Spleen (tissue), 11 donors: ENCODE measurements at regions not wholly inside any gene's neighbourhood (a gene's known extent, or its start where the extent isn't known, plus 50 kb on each side); places are given as distances from the start of the nearest gene placed in this dataset.

ENCODE experiments used
- DNase-seq: peaks from one replicate; pipeline ENCODE4 v3.0.0-alpha.2; 2020
- H3K27ac ChIP-seq, 8 donors: fragments of 200-600 bp; sonication (generic) in 7 of 8; 1 replicate in 4 of 8; 2 replicates in 4 of 8; pipeline versions ENCODE4 v1.5.0 to v1.8.0; 2016 to 2021; ENCODE audit warnings: inconsistent platforms in 4 of 8, mild to moderate bottlenecking in 4 of 8, moderate library complexity in 1 of 8
- H3K27me3 ChIP-seq, 7 donors: fragments of 200-600 bp; sonication (generic) in 6 of 7; replicated peaks in 1 of 7; 1 replicate in 4 of 7; 2 replicates in 3 of 7; pipeline versions ENCODE4 v1.5.0 to v1.8.0; 2016 to 2021; ENCODE audit warnings: inconsistent platforms in 3 of 7, mild to moderate bottlenecking in 1 of 7
- H3K36me3 ChIP-seq, 6 donors: fragments of 200-600 bp; sonication (generic) in 5 of 6; 1 replicate in 4 of 6; 2 replicates in 2 of 6; pipeline versions ENCODE4 v1.5.0 to v1.8.0; 2016 to 2021; ENCODE audit warnings: inconsistent platforms in 2 of 6
- H3K4me1 ChIP-seq, 6 donors: fragments of 200-600 bp; sonication (generic) in 5 of 6; 1 replicate in 3 of 6; 2 replicates in 3 of 6; pipeline versions ENCODE4 v1.5.0 to v1.8.0; 2016 to 2021; ENCODE audit warnings: inconsistent platforms in 3 of 6
- H3K4me3 ChIP-seq, 8 donors: fragments of 200-600 bp; sonication (generic) in 7 of 8; 1 replicate in 4 of 8; 2 replicates in 4 of 8; pipeline versions ENCODE4 v1.5.0 to v1.8.0; 2016 to 2021; ENCODE audit warnings: inconsistent platforms in 4 of 8, mild to moderate bottlenecking in 4 of 8, moderate library complexity in 2 of 8
- H3K9me3 ChIP-seq, 8 donors: fragments of 200-600 bp; sonication (generic) in 7 of 8; 1 replicate in 4 of 8; 2 replicates in 4 of 8; pipeline versions ENCODE4 v1.5.0 to v1.8.0; 2016 to 2021; ENCODE audit warnings: inconsistent platforms in 4 of 8
- CTCF ChIP-seq, 11 experiments: fragments of 200-600 bp in 7 of 11; fragments of 450-650 bp in 4 of 11; sonication (generic) in 4 of 11; IDR thresholded peaks in 8 of 11; conservative IDR thresholded peaks in 3 of 11; 1 replicate in 7 of 11; 2 replicates in 4 of 11; pipeline versions ENCODE4 v1.4.0 to v1.8.0; 2016 to 2021; ENCODE audit warnings: antibody characterized with exemption in 11 of 11, inconsistent platforms in 4 of 11, mild to moderate bottlenecking in 1 of 11
- POLR2A ChIP-seq, 3 donors: fragments of 450-650 bp; IDR thresholded peaks; one replicate each; pipeline ENCODE4 v1.5.1; 2017; ENCODE audit warnings: antibody characterized with exemption in 3 of 3, mild to moderate bottlenecking in 1 of 3
- POLR2AphosphoS5 ChIP-seq, 3 donors: sonication (generic); formaldehyde crosslinking; IDR thresholded peaks; one replicate each; pipeline ENCODE4 v1.5.1; 2017; ENCODE audit warnings: antibody characterized with exemption in 3 of 3
- WGBS, 5 donors: extraction: QIAGEN DNeasy Blood & Tissue Kit in 3 of 5; methylation state at CpG; one replicate each; pipeline versions ENCODE4 v1.1.5 to v1.1.7; 2013 to 2018; 5-methylcytosine and 5-hydroxymethylcytosine counted together
- intact Hi-C: fragments of 100-400 bp; cut with DNase I; formaldehyde crosslinking; loops from one replicate; pipeline ENCODE4 v1.15.0; 2023; ENCODE audit warnings: low total_unique reads
- donor health status: healthy with polysubstance abuse.
- donor health status: DM: no; HTN: no; CAD: no; lungs with moderate emphysema.
- donor health status: DM: no; HTN: no; CAD: no.
- donor health status: Bipolar disorder and iron deficiency.
- donor health status: healthy.
- donor health status: DM: no; HTN: no; CAD: no.
- donor health status: DM: yes; HTN: yes; CAD: no.

- no peak for TF ChIP-seq CTCF (IDR thresholded peaks at IDR 0.05 in 8 of 11, conservative IDR thresholded peaks at IDR 0.05 in 3 of 11)
- no peak for TF ChIP-seq POLR2A (IDR thresholded peaks at IDR 0.05)
- no peak for TF ChIP-seq POLR2AphosphoS5 (IDR thresholded peaks at IDR 0.05)
- Histone ChIP-seq H3K4me1 (peaks cover 8 to 18% (median 12%) of the 10 kb centered on the region in 6 donors), H3K27ac (no peak overlapping the region), H3K36me3 (no peaks in the 10 kb centered on the region), H3K9me3 (no peaks in the 10 kb centered on the region), H3K27me3 (peaks cover 0 to 90% (median 44%) of the 10 kb centered on the region in 7 donors), H3K4me3 (no peak overlapping the region)
- 74 to 87% (median 83%) methylated on average over 6 to 9 of the region's 9 CpGs for WGBS, 5 donors
- intact Hi-C loops: no loop called here
- DNase-seq: no peak
These were observed 265.2 kb upstream of the TNRC6C start for GRCh38 chr17:77693301-77693700.

GRCh38 chr17:77693776-77694175, 264.7 kb upstream of the TNRC6C start:
- H3K27me3 ChIP-seq: peaks cover 0 to 90% (median 44%) of the 10 kb centered on the region in 7 donors
- H3K9me3 ChIP-seq: no peaks in the 10 kb centered on the region
- no peaks in the 10 kb centered on the region for H3K36me3 ChIP-seq
- H3K4me3 ChIP-seq: no peak overlapping the region
- intact Hi-C loops: no loop called here
- peaks cover 8 to 18% (median 12%) of the 10 kb centered on the region in 6 donors for H3K4me1 ChIP-seq
- no peak for TF ChIP-seq CTCF (IDR thresholded peaks at IDR 0.05 in 8 of 11, conservative IDR thresholded peaks at IDR 0.05 in 3 of 11)
- TF ChIP-seq POLR2A (IDR thresholded peaks at IDR 0.05): no peak
- TF ChIP-seq POLR2AphosphoS5 (IDR thresholded peaks at IDR 0.05): no peak
- WGBS, 5 donors: 73 to 83% (median 79%) methylated on average over 7 of the region's 7 CpGs
- no peak overlapping the region for H3K27ac ChIP-seq
- DNase-seq: no peak

DNA sequence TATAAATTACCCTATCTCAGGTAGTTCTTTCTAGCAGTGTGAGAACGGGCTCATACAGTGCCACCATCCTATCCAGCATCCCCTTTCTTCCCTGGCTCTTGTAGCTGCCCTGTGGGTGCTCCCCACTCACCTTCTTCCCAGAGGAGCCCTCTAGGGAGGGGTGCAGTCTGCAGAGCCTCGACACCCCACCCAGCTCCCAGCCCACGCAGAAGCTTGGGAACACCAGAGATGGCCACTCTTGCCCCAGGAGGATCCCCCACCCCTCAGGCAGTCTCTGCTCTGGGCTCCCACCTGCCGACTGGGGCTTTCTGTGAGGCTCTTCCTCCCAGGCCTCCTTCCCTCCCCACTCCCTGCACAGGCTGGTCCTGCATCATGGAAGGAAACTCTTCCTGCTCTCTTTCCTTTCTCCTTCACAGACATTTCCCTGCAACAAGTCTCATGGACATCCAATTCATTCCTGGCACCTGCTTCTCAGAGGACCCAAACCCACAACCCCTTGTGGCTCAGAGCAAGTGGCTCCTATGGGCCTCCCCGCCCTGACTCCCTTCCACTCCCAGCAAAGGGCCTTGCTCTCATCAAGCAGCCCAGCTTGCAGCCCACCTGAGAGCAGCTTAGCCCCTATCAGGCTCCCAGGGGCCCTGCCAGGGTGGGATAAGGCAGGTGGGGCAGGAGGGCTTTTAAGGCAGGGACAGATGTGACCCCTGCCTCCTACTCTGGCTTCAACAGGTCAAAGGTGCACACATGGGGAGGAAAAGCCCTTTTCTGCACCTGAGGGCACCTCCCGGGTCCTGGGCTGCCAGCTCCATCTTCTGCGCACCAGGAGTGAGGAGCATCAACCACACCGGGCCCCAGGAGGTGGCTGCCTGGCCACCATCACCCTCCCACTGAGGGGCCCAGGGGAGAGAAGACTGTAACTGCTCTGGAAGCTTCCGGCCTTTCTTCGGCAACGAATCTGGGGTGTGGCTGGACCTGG, 263.8 kb upstream of the TNRC6C start:
- Histone ChIP-seq H3K4me3 (no peak overlapping the region), H3K9me3 (no peaks in the 10 kb centered on the region), H3K27me3 (peaks cover 0 to 91% (median 44%) of the 10 kb centered on the region in 7 donors), H3K36me3 (no peaks in the 10 kb centered on the region), H3K27ac (no peak overlapping the region), H3K4me1 (peaks cover 8 to 18% (median 12%) of the 10 kb centered on the region in 6 donors)
- intact Hi-C loops: no loop called here
- no peak for TF ChIP-seq CTCF (IDR thresholded peaks at IDR 0.05 in 8 of 11, conservative IDR thresholded peaks at IDR 0.05 in 3 of 11)
- 77 to 92% (median 86%) methylated on average over 9 to 11 of the region's 11 CpGs for WGBS, 5 donors
- no peak for DNase-seq

GRCh38 chr17:77695386-77695785, 263.1 kb upstream of the TNRC6C start:
- TF ChIP-seq POLR2A (IDR thresholded peaks at IDR 0.05): no peak
- TF ChIP-seq CTCF (IDR thresholded peaks at IDR 0.05 in 8 of 11, conservative IDR thresholded peaks at IDR 0.05 in 3 of 11): no peak
- TF ChIP-seq POLR2AphosphoS5 (IDR thresholded peaks at IDR 0.05): no peak
- WGBS, 5 donors: 74 to 93% (median 90%) methylated on average over 7 to 9 of the region's 9 CpGs
- no peak overlapping the region for H3K27ac ChIP-seq
- DNase-seq: no peak
- H3K4me1 ChIP-seq: peaks cover 6 to 13% (median 8%) of the 10 kb centered on the region in 6 donors
- H3K27me3 ChIP-seq: peaks cover 0 to 91% (median 42%) of the 10 kb centered on the region in 7 donors
- H3K36me3 ChIP-seq: no peaks in the 10 kb centered on the region
- H3K4me3 ChIP-seq: no peak overlapping the region
- no peaks in the 10 kb centered on the region for H3K9me3 ChIP-seq
- intact Hi-C loops: no loop called here
